Left renal pelvis (tissue), 4 donors: ENCODE measurements at regions not wholly inside any gene's neighbourhood (a gene's known extent, or its start where the extent isn't known, plus 50 kb on each side); places are given as distances from the start of the nearest gene placed in this dataset.
"Not testable (repeated sequence)": the region's sequence is repeated elsewhere in the genome, so short reads cannot be mapped to it uniquely, and the experiment has no call there.

ENCODE experiments used
- DNase-seq, 4 donors: peaks; one replicate each; pipeline ENCODE4 v3.0.0-alpha.2; 2013; ENCODE audit warnings: low read depth in 4 of 4, low spot score in 3 of 4

DNA sequence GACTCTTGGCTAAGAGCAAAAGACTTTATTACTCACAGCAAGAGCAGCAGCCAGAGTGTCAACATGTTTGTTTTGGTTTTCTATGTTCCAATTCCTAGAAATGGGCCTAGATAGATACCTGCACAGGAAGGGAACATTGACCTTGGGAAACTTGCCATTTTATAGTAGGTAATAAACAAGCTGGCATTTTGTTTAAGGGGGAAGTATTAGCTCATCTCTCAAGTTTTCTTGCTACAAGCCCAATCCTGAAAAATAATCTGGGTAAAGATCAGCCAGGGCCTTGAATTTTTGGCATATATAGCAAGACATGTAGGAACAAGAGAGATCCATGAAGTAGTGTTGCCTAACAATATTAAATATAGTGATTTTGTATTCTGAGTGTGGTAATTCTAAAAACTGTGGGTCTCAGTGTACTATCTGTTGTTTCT lies 51.4 kb upstream of the RGL1 start:
- no peak for DNase-seq

- DNase-seq = no peak
Observed at GRCh38 chr1:183744132-183744913, 60.6 kb upstream of the RGL1 start.

DNA sequence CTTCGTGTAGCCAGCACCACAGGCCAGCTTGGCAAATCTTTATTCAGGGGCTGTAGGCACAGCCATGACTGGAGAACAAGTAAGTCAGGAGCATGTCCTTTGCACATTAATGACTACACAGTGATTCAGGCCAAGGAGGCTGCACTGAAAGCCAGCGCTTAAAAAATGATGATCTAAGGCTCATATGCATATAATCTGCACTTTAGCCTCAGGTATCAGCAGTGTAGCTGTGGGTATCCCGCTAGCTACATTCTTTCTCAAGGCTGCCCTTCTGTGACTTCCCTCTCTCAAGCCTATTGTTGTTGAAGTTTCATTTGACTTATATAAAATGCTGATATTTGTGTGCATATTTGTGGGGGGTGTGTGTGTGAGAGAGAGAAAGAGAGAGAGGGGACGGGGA lies 62.6 kb upstream of the RGL1 start:
- no peak for DNase-seq

DNA sequence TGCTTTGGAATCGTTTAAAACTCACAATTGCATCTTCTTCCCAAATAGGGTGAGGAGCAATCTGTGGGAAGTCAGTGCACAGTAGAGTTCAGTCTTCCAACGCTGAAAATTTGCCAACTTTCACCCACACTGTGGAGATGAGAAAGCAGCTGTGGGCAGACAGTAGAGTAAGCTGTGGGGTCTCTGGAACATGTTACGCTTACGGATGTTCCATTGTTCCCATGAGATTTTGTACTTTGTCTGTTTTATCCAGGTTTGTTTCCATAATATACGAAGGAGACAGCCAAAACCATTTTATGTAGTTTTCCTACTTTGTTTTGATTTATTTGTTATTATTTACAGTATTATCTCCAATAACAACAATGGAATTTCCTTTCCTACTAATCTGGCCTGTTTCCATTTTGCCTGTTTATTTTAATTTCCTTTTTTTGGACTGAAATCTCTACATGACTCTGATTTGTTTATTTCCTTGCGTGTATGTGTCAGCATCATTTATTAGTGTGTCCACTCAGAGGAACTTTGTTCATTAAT lies 65.1 kb upstream of the RGL1 start:
- peak in 2 of 4 donors; percentile 27 to 47 for DNase-seq

- DNase-seq = no peak
Observed at GRCh38 chr1:183739082-183739481, 65.8 kb upstream of the RGL1 start.

- DNase-seq = not testable (repeated sequence)
Observed at GRCh38 chr1:183737916-183738315, 67.0 kb upstream of the RGL1 start.

DNA sequence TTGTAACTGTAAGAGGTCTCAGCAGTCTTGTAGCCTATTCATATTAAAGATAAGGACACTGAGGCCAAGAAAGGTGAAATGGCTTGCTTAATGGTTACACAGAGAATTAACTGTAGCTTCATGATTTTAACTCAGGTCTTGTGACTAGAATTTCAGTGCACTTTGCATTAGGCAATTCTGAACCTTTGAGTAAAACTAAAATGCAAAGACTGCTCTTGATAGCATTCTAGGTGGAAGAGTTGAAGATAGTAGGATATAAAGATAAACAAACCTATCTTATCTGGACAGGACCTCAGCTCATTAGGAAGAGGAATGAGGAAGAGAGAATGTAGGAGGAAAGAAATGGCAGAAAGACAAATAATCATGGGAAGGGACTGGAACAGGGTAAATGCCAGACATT lies 68.6 kb upstream of the RGL1 start:
- DNase-seq = no peak

DNA sequence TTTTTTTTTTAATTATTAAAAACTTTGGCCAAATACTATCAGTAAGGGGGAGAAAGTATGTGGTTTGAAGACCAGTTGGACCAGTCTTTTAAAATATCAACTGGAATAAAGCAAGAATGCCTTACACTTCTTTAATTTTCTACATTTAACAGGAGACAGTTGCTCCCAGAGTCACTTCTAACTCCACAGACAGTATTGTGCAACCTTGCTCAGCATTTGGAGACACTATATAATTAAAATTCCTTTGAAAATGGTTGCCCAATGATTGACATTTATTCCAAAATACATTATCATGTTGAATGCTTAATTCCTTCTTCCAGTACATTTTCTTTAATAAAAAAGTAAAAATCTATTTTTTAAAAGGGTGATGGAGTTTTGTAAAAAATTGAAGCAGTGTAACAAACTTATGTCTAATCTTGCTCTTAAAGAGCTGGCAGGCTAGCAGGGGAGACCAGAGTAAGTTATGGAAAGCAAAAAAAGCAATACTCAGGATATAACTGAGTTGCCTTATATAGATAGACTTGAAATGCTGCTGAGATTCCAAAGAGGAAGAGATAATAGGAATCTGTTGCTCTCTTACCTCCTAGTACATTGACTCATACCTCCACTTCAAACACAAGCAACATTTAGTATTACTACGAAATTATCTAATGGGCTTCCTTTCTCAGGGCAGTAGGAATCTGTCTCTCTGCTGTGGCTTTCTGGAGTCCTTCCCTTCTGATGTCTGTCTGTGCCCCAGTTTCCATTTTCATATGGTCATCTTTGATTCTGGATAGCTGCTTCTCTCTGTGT lies 69.7 kb upstream of the RGL1 start:
- no peak for DNase-seq

DNA sequence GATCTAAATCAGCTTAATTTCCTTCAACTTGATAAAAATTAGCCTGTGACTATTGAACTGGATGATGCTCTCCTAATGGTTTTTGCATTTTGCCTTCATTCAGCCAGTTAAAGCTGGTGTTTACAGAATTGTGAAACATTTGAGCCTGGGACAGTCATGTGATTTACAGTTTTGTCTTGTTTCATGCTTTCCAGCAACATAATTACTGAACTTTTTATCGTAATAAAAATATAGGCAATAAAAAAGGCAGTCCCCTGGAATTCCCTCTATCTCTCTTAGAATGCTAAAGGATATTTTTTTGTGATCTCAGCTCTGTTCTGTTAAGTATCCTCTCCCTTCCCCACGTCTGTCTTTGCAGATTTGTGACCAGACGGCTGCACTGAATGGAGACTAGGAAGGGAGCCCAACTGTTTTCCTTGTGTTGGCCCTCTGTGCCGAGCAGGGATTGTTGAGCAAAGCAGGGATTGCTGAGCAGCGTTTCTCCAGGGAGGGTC lies 70.3 kb upstream of the RGL1 start:
- DNase-seq = peak in 2 of 4 donors; percentile 64 to 82

GRCh38 chr1:183733715-183734114 lies 71.2 kb upstream of the RGL1 start:
- peak in 1 of 4 donors; percentile 41 for DNase-seq

GRCh38 chr1:183732236-183732880 lies 72.6 kb upstream of the RGL1 start:
- DNase-seq = no peak

DNA sequence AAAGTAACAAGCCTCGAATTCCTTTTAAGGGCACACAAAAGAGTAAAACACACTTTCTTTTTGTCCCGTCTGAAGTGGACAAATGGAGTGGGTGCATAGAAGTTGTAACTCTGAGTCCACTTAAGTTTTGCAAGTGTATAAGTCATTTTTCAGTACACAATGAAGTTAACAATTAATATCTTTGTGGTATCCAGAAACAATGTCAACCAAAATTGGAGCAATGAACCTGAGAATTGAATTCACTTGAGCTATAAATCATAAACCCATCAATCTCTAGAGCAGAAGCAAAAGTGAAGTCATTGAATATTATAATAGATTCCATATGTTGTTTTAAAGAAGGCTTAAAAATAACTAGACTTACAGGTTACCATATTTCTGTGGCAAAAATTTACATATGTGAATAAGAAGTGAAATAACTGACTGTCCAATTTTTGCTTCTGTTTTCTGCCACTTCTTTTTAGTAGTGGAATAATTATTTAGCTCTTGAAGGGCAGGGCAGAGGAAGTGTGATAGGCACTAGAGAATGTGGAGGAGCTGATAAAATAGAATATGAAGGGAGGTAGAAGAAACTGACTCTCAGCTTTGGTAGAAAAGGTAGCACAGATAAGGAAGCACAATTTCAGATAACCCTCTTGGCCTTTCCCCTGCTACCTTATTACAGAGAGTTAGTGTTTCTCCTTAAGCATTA lies 73.9 kb upstream of the RGL1 start:
- DNase-seq = no peak

DNA sequence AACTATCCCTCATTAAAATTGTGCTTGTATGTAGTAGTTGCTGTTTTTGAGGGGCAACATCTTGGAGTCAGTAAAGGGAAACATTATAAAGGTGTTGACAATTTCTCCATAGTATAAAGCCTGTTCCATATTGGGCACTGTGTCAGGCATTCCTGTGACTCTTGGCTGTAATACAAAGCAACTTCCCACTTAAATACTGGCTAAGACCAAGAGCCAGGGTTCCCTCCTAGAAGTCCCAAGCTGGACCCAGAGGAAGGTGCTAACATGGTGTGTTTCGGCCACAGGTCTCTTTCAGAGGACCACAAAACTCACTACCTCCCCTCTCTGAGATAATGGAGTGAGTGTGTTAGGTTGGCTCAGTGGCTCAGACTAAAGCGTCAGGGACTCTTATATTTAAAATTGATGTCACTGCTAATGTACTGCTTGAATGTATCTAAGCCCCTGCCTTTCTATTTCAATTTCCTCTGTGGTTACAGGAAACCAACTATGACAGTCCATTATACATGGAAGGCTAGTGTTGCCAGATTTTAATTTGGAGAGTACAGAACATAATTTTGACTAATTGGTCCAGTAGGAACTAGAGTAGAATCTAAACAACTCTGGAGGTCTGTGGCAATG lies 74.7 kb upstream of the RGL1 start:
- no peak for DNase-seq

DNA sequence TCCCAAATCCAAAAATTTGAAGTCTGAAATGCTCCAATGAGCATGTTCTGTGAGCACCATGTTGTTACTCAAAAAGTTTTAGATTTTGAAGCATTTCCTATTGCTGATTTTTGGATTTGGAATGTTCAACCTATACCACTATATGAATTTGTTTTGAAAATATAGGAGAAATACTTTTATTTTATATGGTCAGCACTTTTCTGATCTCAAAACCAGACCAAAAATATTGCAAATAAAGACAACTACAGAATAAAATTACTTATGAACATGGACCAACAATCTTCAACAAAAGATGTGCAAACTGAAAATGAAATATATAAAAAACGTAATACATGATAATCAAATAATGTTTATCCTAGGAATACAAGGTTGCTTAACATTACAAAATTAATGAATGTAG lies 73.7 kb upstream of the APOBEC4 start:
- no peak for DNase-seq

GRCh38 chr1:183724350-183725042 lies 71.4 kb upstream of the APOBEC4 start:
- DNase-seq = no peak

- DNase-seq = no peak
Observed at GRCh38 chr1:183723571-183723970, 70.5 kb upstream of the APOBEC4 start.

DNA sequence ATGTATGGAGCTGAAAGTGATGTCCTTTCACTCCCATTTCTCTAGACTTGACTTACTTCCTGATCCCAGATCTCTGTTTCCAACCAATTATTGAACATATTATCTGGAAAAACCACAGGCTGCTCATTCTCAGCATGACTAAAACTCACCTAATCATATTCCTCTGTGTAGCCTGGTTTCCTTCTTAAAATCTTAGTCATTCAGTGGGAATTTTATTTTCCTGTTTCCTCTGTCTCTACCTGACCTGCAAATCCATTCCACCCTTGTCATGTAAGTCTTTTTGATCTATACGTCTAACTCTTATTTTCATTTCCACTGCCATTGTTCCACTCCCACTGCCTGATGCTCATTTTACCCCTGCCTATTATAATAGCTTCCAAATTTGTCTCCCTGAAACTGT lies 67.9 kb upstream of the APOBEC4 start:
- no peak for DNase-seq

DNA sequence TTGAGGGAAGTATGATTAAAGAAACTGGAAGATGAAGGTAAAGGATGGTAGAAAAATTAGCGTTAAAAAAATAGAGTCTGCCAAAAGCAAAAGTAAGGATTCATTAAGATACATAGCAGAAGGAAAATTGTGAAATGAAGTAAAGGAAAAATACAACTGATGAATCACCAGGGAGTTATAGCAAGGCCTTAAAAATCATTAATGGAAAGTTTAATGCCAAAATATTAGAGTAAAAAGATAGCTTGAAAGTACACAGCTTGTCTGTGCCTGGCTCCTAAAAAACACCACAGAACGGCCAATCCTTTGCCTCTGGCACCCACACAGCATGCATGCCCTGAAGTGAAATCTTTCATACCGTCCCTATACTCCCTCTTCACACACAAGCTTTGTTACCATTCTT lies 66.9 kb upstream of the APOBEC4 start:
- no peak for DNase-seq

DNA sequence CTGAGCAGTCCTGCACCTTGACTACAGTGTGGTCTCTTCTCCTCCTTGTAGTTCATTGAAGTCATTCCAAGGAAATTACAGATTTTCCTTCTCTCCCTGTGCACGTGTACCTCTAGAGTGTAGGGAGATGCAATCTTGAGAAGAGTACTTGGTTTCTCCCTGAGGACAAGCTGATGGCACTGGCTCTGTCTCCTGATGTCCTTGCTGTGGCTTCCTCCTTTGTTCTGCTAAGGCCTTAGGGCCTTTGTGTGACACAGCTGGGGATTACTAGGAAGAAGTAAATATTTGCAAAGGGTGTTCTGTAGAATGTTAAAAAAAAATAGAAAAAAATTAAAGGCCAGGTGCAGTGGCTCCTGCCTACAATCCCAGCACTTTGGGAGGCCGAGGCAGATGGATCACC lies 66.2 kb upstream of the APOBEC4 start:
- no peak for DNase-seq

DNA sequence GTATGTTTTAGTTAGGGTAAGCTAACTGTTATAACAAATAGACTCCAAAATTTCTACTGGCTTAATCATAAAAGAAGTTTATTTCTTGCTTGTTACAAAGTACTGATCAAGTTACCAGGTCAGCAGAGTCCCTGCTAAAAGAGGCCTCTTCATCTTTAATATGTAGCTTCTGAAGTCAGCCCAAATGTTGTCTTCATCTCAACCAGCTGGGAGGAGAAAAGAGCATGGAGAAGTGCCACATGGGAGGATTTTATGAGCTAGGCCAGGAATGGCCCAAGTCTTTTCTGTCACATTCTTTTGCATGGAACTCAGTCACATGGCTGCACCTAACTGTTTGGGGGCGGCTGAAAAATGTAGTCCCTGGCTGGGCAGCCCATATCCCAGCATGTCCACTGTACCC lies 63.2 kb upstream of the APOBEC4 start:
- no peak for DNase-seq
